K562 (cell line): ENCODE measurements at regions not wholly inside any gene's neighbourhood (a gene's known extent, or its start where the extent isn't known, plus 50 kb on each side); places are given as distances from the start of the nearest gene placed in this dataset.

Experiments used
- ARNT ChIP-seq, 2 experiments: fragments of 450-650 bp; IDR thresholded peaks; 2 replicates each; pipeline ENCODE4 v1.6.1; 2016; ENCODE audit warnings: mild to moderate bottlenecking in 1 of 2
- EP300 ChIP-seq: IDR thresholded peaks from 2 replicates; pipeline ENCODE4 v1.6.1; 2012; ENCODE audit warnings: low read length, improper control_type of control experiment
- EWSR1 ChIP-seq: fragments of 450-650 bp; IDR thresholded peaks from 2 replicates; pipeline ENCODE4 v1.6.1; 2018; ENCODE audit warnings: borderline replicate concordance, mild to moderate bottlenecking, low read depth, moderate library complexity; ENCODE audit not compliant: partially characterized antibody
- HSF4 ChIP-seq: fragments of 250-450 bp; sonication (Bioruptor Pico); IDR thresholded peaks from 2 replicates; pipeline ENCODE4 v2.1.2; 2022; ENCODE audit warnings: mild to moderate bottlenecking, moderate library complexity, borderline replicate concordance
- MED1 ChIP-seq: sonication (generic); formaldehyde crosslinking; IDR thresholded peaks from 2 replicates; pipeline ENCODE4 v1.8.1; 2023; ENCODE audit warnings: missing genetic modification reagents, borderline replicate concordance
- MXI1 ChIP-seq: IDR thresholded peaks from 2 replicates; pipeline ENCODE4 v1.6.1; 2011; ENCODE audit warnings: low read depth, mild to moderate bottlenecking, improper control_type of control experiment, low read length
- PRPF4 ChIP-seq: fragments of 200-400 bp; formaldehyde crosslinking; IDR thresholded peaks from one replicate; pipeline ENCODE4 v1.6.1; 2017; ENCODE audit warnings: low read length, low read depth, mild to moderate bottlenecking; ENCODE audit not compliant: insufficient read depth, poor library complexity, severe bottlenecking
- RB1 ChIP-seq: fragments of 450-650 bp; IDR thresholded peaks from 2 replicates; pipeline ENCODE4 v1.6.1; 2017; ENCODE audit warnings: low read depth, mild to moderate bottlenecking
- TEAD4 ChIP-seq, 2 experiments: sonication (generic) in 1 of 2; formaldehyde crosslinking in 1 of 2; IDR thresholded peaks; 2 replicates each; pipeline versions ENCODE4 v1.6.1 to v1.8.0; 2012 to 2022; ENCODE audit warnings: borderline replicate concordance in 1 of 2, inconsistent platforms in 1 of 2, low read length in 1 of 2, mild to moderate bottlenecking in 1 of 2, missing genetic modification reagents in 1 of 2
- ZNF696 ChIP-seq: fragments of 250-450 bp; sonication (Bioruptor Pico); conservative IDR thresholded peaks from 2 replicates; pipeline ENCODE4 v1.4.0; 2020; ENCODE audit warnings: mild to moderate bottlenecking, moderate library complexity
- ZZZ3 ChIP-seq: fragments of 450-650 bp; IDR thresholded peaks from 2 replicates; pipeline ENCODE4 v1.6.1; 2016; ENCODE audit warnings: antibody characterized with exemption, mild to moderate bottlenecking, moderate library complexity

DNA sequence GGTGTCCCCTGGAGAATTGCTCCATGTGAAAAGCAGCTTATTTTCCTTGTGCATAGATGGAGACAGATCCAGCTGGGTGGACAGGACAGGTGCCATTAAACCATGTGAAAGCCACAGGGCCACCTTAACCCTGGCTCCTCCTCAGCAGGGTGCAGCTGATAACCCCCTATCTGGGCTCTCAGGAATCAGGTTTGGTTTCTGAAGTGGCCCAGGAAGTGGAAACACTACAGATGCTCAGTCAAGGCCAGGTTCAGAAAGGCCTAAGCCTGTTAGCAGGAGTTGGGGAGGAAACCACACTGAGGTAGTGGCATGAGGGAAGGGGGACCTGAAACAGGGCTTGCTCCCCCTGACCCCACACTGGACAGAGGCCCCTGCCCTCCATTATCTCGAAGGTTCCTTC is 217.0 kb downstream of the SPP2 start:
- no peak for TF ChIP-seq RB1
- TF ChIP-seq PRPF4, result no peak
- TF ChIP-seq ZNF696 (CRISPR knock-in tag), result no peak
- no peak for TF ChIP-seq ARNT (IDR thresholded peaks at IDR 0.05)
- TF ChIP-seq HSF4 (CRISPR knock-in tag), result no peak
- no peak for TF ChIP-seq TEAD4 (IDR thresholded peaks at IDR 0.05; ENCODE audit: low read length)
- no peak for TF ChIP-seq TEAD4 (CRISPR knock-in tag; IDR thresholded peaks at IDR 0.05; ENCODE audit: borderline replicate concordance)
- TF ChIP-seq MED1 (CRISPR knock-in tag), result no peak
- TF ChIP-seq ZZZ3, result no peak
- no peak for TF ChIP-seq EWSR1
- TF ChIP-seq MXI1, result no peak
- TF ChIP-seq EP300, result no peak
